Hepatocyte (in vitro differentiated cells): ENCODE measurements at regions not wholly inside any gene's neighbourhood (a gene's known extent, or its start where the extent isn't known, plus 50 kb on each side); places are given as distances from the start of the nearest gene placed in this dataset.

Source experiments
- DNase-seq: peaks from one replicate; pipeline ENCODE4 v3.0.0-alpha.2; 2016; ENCODE audit warnings: low spot score
- H2AFZ ChIP-seq: fragments of 200-600 bp; sonication (generic); 2 replicates; pipeline ENCODE4 v1.6.0; 2016; ENCODE audit warnings: antibody characterized with exemption, mild to moderate bottlenecking
- H3K27ac ChIP-seq: fragments of 200-600 bp; sonication (generic); 2 replicates; pipeline ENCODE4 v1.5.1; 2016; ENCODE audit warnings: mild to moderate bottlenecking
- H3K27me3 ChIP-seq: fragments of 200-600 bp; sonication (generic); 2 replicates; pipeline ENCODE4 v1.6.1; 2016
- H3K36me3 ChIP-seq: fragments of 200-600 bp; sonication (generic); replicated peaks from 2 replicates; pipeline ENCODE4 v1.5.1; 2016; ENCODE audit warnings: low read depth; ENCODE audit not compliant: insufficient read depth
- H3K4me1 ChIP-seq: fragments of 200-600 bp; sonication (generic); 2 replicates; pipeline ENCODE4 v1.5.1; 2016; ENCODE audit warnings: mild to moderate bottlenecking, moderate library complexity; ENCODE audit not compliant: insufficient read depth
- H3K4me2 ChIP-seq: fragments of 200-600 bp; sonication (generic); 2 replicates; pipeline ENCODE4 v1.6.0; 2016
- H3K4me3 ChIP-seq: fragments of 200-600 bp; sonication (generic); 2 replicates; pipeline ENCODE4 v1.5.1; 2016; ENCODE audit warnings: mild to moderate bottlenecking
- H3K79me2 ChIP-seq: fragments of 200-600 bp; sonication (generic); 2 replicates; pipeline ENCODE4 v1.6.0; 2017; ENCODE audit warnings: mild to moderate bottlenecking
- H3K9me2 ChIP-seq: fragments of 200-600 bp; sonication (generic); replicated peaks from 2 replicates; pipeline ENCODE4 v1.6.0; 2017; ENCODE audit warnings: mild to moderate bottlenecking; ENCODE audit not compliant: insufficient read depth
- H3K9me3 ChIP-seq: fragments of 200-600 bp; sonication (generic); 2 replicates; pipeline ENCODE4 v1.5.1; 2016; ENCODE audit warnings: low read depth, mild to moderate bottlenecking
- H4K20me1 ChIP-seq: fragments of 200-600 bp; sonication (generic); 2 replicates; pipeline ENCODE4 v1.6.0; 2016; ENCODE audit warnings: mild to moderate bottlenecking; ENCODE audit not compliant: insufficient read depth, poor library complexity, severe bottlenecking
- CTCF ChIP-seq: fragments of 200-600 bp; sonication (generic); IDR thresholded peaks from 2 replicates; pipeline ENCODE4 v1.5.1; 2016; ENCODE audit warnings: antibody characterized with exemption, mild to moderate bottlenecking; ENCODE audit not compliant: poor library complexity
- EZH2 ChIP-seq: fragments of 200-600 bp; sonication (generic); IDR thresholded peaks from 2 replicates; pipeline ENCODE4 v1.6.1; 2016; ENCODE audit warnings: antibody characterized with exemption, mild to moderate bottlenecking, borderline replicate concordance
- EZH2phosphoT487 ChIP-seq: fragments of 200-600 bp; sonication (generic); IDR thresholded peaks from one replicate; pipeline ENCODE4 v1.6.1; 2018; ENCODE audit warnings: antibody characterized with exemption, mild to moderate bottlenecking, low read depth, moderate library complexity; ENCODE audit not compliant: unreplicated experiment, severe bottlenecking
- WGBS: methylation state at CpG from one replicate; pipeline ENCODE4 v1.1.6; 2016; ENCODE audit warnings: low lambda C conversion rate; ENCODE audit errors: missing lambda C conversion rate; 5-methylcytosine and 5-hydroxymethylcytosine counted together

- Histone ChIP-seq H3K9me3 (no peaks in the 10 kb centered on the region), H3K4me3 (no peak overlapping the region), H3K9me2 (no peaks in the 10 kb centered on the region), H3K4me2 (no peak overlapping the region), H3K79me2 (no peaks in the 10 kb centered on the region), H3K4me1 (peaks cover 6% of the 10 kb centered on the region), H3K27me3 (no peaks in the 10 kb centered on the region), H2AFZ (no peak overlapping the region), H3K27ac (no peak overlapping the region), H4K20me1 (no peaks in the 10 kb centered on the region), H3K36me3 (no peaks in the 10 kb centered on the region)
- TF ChIP-seq EZH2phosphoT487 (no peak), CTCF (no peak), EZH2 (no peak)
- DNase-seq, result no peak
- 84% methylated on average over 4 of the region's 4 CpGs for WGBS
These were observed 179.8 kb upstream of the UBL3 start for GRCh38 chr13:30030141-30030750.

GRCh38 chr13:30027569-30028455 lies 177.4 kb upstream of the UBL3 start:
- no peaks in the 10 kb centered on the region for H3K27me3 ChIP-seq
- H3K79me2 ChIP-seq, result no peaks in the 10 kb centered on the region
- no peaks in the 10 kb centered on the region for H3K9me3 ChIP-seq
- no peak overlapping the region for H3K4me3 ChIP-seq
- WGBS, result 90% methylated on average over 6 of the region's 6 CpGs
- no peaks in the 10 kb centered on the region for H3K9me2 ChIP-seq
- no peaks in the 10 kb centered on the region for H3K36me3 ChIP-seq
- H3K4me2 ChIP-seq, result no peak overlapping the region
- TF ChIP-seq EZH2phosphoT487 (no peak), EZH2 (no peak), CTCF (no peak)
- peak overlapping the region; percentile 5 for H3K27ac ChIP-seq
- no peak for DNase-seq
- H3K4me1 ChIP-seq, result peaks cover 6% of the 10 kb centered on the region
- H2AFZ ChIP-seq, result no peak overlapping the region
- no peaks in the 10 kb centered on the region for H4K20me1 ChIP-seq

- TF ChIP-seq EZH2phosphoT487, result no peak
- no peak for TF ChIP-seq EZH2
- no peak for TF ChIP-seq CTCF
- Histone ChIP-seq H3K27me3 (no peaks in the 10 kb centered on the region), H3K27ac (peak overlapping the region; percentile 40), H3K4me2 (no peak overlapping the region), H3K4me1 (peaks cover 6% of the 10 kb centered on the region), H3K79me2 (no peaks in the 10 kb centered on the region), H3K4me3 (no peak overlapping the region), H4K20me1 (no peaks in the 10 kb centered on the region), H3K9me3 (no peaks in the 10 kb centered on the region), H3K36me3 (no peaks in the 10 kb centered on the region), H3K9me2 (no peaks in the 10 kb centered on the region), H2AFZ (no peak overlapping the region)
- 54% methylated on average over 5 of the region's 5 CpGs for WGBS
- DNase-seq, result no peak
These were observed 176.5 kb upstream of the UBL3 start for GRCh38 chr13:30026909-30027308.
